ENCODE measurements at regions not wholly inside any gene's neighbourhood (a gene's known extent, or its start where the extent isn't known, plus 50 kb on each side); places are given as distances from the start of the nearest gene placed in this dataset.

GRCh38 chr18:45540125-45540524, 75.2 kb upstream of the SLC14A2 start:
- no peak for TF ChIP-seq CTCF (IDR thresholded peaks at IDR 0.05)
- TF ChIP-seq EZH2 (IDR thresholded peaks at IDR 0.05; ENCODE audit: borderline replicate concordance, insufficient read depth, low read depth, low read length, poor library complexity, severe bottlenecking): no peak
